HL-60 (cell line): ENCODE measurements at regions not wholly inside any gene's neighbourhood (a gene's known extent, or its start where the extent isn't known, plus 50 kb on each side); places are given as distances from the start of the nearest gene placed in this dataset.

Source experiments
- DNase-seq, 2 experiments: peaks; one replicate each; pipeline ENCODE4 v3.0.0-alpha.2; 2010 to 2020; ENCODE audit warnings: low read depth in 1 of 2, low spot score in 1 of 2
- H3K27ac ChIP-seq: fragments of 250-450 bp; sonication (Bioruptor Pico); replicated peaks from 2 replicates; pipeline ENCODE4 v1.5.1; 2020; ENCODE audit warnings: mild to moderate bottlenecking, moderate library complexity
- H3K27me3 ChIP-seq: fragments of 250-450 bp; sonication (Bioruptor Pico); 2 replicates; pipeline ENCODE4 v1.5.1; 2021; ENCODE audit warnings: mild to moderate bottlenecking, moderate library complexity; ENCODE audit not compliant: insufficient read depth, poor library complexity, severe bottlenecking
- H3K4me3 ChIP-seq: replicated peaks from 2 replicates; pipeline ENCODE4 v1.5.1; 2011; ENCODE audit warnings: mild to moderate bottlenecking, control low read depth, low read length; ENCODE audit not compliant: insufficient read depth
- GABPA ChIP-seq: IDR thresholded peaks from 2 replicates; pipeline ENCODE4 v1.6.1; 2012; ENCODE audit warnings: low read depth
- POLR2AphosphoS5 ChIP-seq: IDR thresholded peaks from 2 replicates; pipeline ENCODE4 v1.6.1; 2012; ENCODE audit warnings: low read depth
- SPI1 ChIP-seq: IDR thresholded peaks from 2 replicates; pipeline ENCODE4 v1.6.1; 2012; ENCODE audit warnings: low read depth, mild to moderate bottlenecking, borderline replicate concordance
- TF ChIP-seq, protein P1 (sequence below): IDR thresholded peaks from 2 replicates; pipeline ENCODE4 v1.6.1; 2012; ENCODE audit warnings: low read depth; ENCODE audit not compliant: insufficient replicate concordance
- TF ChIP-seq, protein P2 (sequence below): IDR thresholded peaks from one replicate; pipeline ENCODE4 v1.5.1; 2011; ENCODE audit warnings: low read length, control low read depth, inconsistent platforms; ENCODE audit not compliant: insufficient read depth

- TF ChIP-seq SPI1 (no peak), POLR2AphosphoS5 (no peak), GABPA (no peak)
- TF ChIP-seq, protein P1, sequence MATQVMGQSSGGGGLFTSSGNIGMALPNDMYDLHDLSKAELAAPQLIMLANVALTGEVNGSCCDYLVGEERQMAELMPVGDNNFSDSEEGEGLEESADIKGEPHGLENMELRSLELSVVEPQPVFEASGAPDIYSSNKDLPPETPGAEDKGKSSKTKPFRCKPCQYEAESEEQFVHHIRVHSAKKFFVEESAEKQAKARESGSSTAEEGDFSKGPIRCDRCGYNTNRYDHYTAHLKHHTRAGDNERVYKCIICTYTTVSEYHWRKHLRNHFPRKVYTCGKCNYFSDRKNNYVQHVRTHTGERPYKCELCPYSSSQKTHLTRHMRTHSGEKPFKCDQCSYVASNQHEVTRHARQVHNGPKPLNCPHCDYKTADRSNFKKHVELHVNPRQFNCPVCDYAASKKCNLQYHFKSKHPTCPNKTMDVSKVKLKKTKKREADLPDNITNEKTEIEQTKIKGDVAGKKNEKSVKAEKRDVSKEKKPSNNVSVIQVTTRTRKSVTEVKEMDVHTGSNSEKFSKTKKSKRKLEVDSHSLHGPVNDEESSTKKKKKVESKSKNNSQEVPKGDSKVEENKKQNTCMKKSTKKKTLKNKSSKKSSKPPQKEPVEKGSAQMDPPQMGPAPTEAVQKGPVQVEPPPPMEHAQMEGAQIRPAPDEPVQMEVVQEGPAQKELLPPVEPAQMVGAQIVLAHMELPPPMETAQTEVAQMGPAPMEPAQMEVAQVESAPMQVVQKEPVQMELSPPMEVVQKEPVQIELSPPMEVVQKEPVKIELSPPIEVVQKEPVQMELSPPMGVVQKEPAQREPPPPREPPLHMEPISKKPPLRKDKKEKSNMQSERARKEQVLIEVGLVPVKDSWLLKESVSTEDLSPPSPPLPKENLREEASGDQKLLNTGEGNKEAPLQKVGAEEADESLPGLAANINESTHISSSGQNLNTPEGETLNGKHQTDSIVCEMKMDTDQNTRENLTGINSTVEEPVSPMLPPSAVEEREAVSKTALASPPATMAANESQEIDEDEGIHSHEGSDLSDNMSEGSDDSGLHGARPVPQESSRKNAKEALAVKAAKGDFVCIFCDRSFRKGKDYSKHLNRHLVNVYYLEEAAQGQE, result no peak
- TF ChIP-seq, protein P2, sequence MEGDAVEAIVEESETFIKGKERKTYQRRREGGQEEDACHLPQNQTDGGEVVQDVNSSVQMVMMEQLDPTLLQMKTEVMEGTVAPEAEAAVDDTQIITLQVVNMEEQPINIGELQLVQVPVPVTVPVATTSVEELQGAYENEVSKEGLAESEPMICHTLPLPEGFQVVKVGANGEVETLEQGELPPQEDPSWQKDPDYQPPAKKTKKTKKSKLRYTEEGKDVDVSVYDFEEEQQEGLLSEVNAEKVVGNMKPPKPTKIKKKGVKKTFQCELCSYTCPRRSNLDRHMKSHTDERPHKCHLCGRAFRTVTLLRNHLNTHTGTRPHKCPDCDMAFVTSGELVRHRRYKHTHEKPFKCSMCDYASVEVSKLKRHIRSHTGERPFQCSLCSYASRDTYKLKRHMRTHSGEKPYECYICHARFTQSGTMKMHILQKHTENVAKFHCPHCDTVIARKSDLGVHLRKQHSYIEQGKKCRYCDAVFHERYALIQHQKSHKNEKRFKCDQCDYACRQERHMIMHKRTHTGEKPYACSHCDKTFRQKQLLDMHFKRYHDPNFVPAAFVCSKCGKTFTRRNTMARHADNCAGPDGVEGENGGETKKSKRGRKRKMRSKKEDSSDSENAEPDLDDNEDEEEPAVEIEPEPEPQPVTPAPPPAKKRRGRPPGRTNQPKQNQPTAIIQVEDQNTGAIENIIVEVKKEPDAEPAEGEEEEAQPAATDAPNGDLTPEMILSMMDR, result no peak
- no peak for DNase-seq
- Histone ChIP-seq H3K27ac (no peak overlapping the region), H3K27me3 (no peaks in the 10 kb centered on the region), H3K4me3 (no peak overlapping the region)
These were observed 235.7 kb downstream of the DOK5 start for GRCh38 chr20:54711071-54711470.

- no peaks in the 10 kb centered on the region for H3K27me3 ChIP-seq
These were observed 234.9 kb downstream of the DOK5 start for GRCh38 chr20:54710341-54710740.

GRCh38 chr20:54708229-54708628 lies 232.8 kb downstream of the DOK5 start:
- H3K27ac ChIP-seq, result no peak overlapping the region
- TF ChIP-seq, protein P2, result no peak
- TF ChIP-seq POLR2AphosphoS5 (no peak), GABPA (no peak), SPI1 (no peak)
- TF ChIP-seq, protein P1, result no peak
- H3K27me3 ChIP-seq, result no peaks in the 10 kb centered on the region
- DNase-seq, result no peak
- H3K4me3 ChIP-seq, result no peak overlapping the region

More at GRCh38 chr20:54710341-54710740, 234.9 kb downstream of the DOK5 start:
- TF ChIP-seq, protein P2, result no peak
- TF ChIP-seq SPI1, result no peak
- Histone ChIP-seq H3K27ac (no peak overlapping the region), H3K4me3 (no peak overlapping the region)
- no peak for DNase-seq

DNA sequence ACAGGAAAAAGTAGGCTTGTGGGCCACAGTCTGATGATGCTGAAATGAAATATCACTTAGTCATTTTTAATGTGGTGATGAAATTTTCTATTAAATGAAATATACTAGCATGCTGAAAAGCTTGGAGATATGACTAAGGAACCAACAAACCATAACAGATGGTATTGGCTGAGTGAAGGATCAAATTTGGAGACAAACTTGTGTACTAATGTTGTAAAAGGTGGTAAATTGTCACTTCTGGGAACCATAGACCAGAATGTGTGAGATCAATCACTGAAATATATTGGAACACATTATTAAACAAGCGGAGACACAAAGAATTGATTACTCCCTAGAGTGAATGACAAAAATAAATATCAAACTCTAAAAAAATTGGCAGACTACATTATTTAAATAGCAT lies 232.4 kb downstream of the DOK5 start:
- H3K4me3 ChIP-seq, result no peak overlapping the region
- TF ChIP-seq POLR2AphosphoS5, result no peak

More for the DNA sequence above, 232.4 kb downstream of the DOK5 start:
- no peaks in the 10 kb centered on the region for H3K27me3 ChIP-seq
- H3K27ac ChIP-seq, result no peak overlapping the region
- no peak for DNase-seq
